ENCODE measurements at regions not wholly inside any gene's neighbourhood (a gene's known extent, or its start where the extent isn't known, plus 50 kb on each side); places are given as distances from the start of the nearest gene placed in this dataset.

GRCh38 chr1:68570871-68571270, 74.0 kb upstream of the DEPDC1 start:
- no peaks in the 10 kb centered on the region for H3K4me1 ChIP-seq (ENCODE audit: insufficient read depth, low read length, severe bottlenecking)
- H3K27ac ChIP-seq (ENCODE audit: low read depth, low read length, poor library complexity, severe bottlenecking) = no peak overlapping the region
- no peaks in the 10 kb centered on the region for H3K27me3 ChIP-seq (ENCODE audit: insufficient read depth, low read length)
- no peak for TF ChIP-seq EZH2 (IDR thresholded peaks at IDR 0.05; ENCODE audit: borderline replicate concordance, low read length)
- TF ChIP-seq CTCF (IDR thresholded peaks at IDR 0.05; ENCODE audit: low read length) = no peak
- no peaks in the 10 kb centered on the region for H3K9me2 ChIP-seq (ENCODE audit: low read depth, low read length)
- H3K9me3 ChIP-seq (ENCODE audit: low read length) = no peaks in the 10 kb centered on the region
- no peak overlapping the region for H3K4me3 ChIP-seq (ENCODE audit: low read depth, low read length, poor library complexity, severe bottlenecking)
- no peaks in the 10 kb centered on the region for H4K20me1 ChIP-seq (ENCODE audit: insufficient read depth, low read length)
- H3F3A ChIP-seq (ENCODE audit: insufficient read depth, low read length) = no peaks in the 10 kb centered on the region
- no peak overlapping the region for H2AFZ ChIP-seq (ENCODE audit: low read length)
- H3K4me2 ChIP-seq (ENCODE audit: low read length) = no peak overlapping the region
- no peaks in the 10 kb centered on the region for H3K79me2 ChIP-seq (ENCODE audit: insufficient read depth, low read length)
- H3K9ac ChIP-seq (ENCODE audit: low read length) = no peak overlapping the region
- H3K36me3 ChIP-seq (ENCODE audit: insufficient read depth, low read length) = no peaks in the 10 kb centered on the region

GRCh38 chr1:68571454-68572235, 74.8 kb upstream of the DEPDC1 start:
- TF ChIP-seq CTCF (IDR thresholded peaks at IDR 0.05; ENCODE audit: low read length) (no peak), EZH2 (IDR thresholded peaks at IDR 0.05; ENCODE audit: borderline replicate concordance, low read length) (no peak)
- H3K27ac ChIP-seq (ENCODE audit: low read depth, low read length, poor library complexity, severe bottlenecking) = no peak overlapping the region
- no peak overlapping the region for H3K4me2 ChIP-seq (ENCODE audit: low read length)
- no peaks in the 10 kb centered on the region for H3F3A ChIP-seq (ENCODE audit: insufficient read depth, low read length)
- no peaks in the 10 kb centered on the region for H3K27me3 ChIP-seq (ENCODE audit: insufficient read depth, low read length)
- H3K79me2 ChIP-seq (ENCODE audit: insufficient read depth, low read length) = no peaks in the 10 kb centered on the region
- no peaks in the 10 kb centered on the region for H3K36me3 ChIP-seq (ENCODE audit: insufficient read depth, low read length)
- H3K4me3 ChIP-seq (ENCODE audit: low read depth, low read length, poor library complexity, severe bottlenecking) = no peak overlapping the region
- no peak overlapping the region for H3K9ac ChIP-seq (ENCODE audit: low read length)
- H3K9me2 ChIP-seq (ENCODE audit: low read depth, low read length) = no peaks in the 10 kb centered on the region
- H3K9me3 ChIP-seq (ENCODE audit: low read length) = no peaks in the 10 kb centered on the region
- H3K4me1 ChIP-seq (ENCODE audit: insufficient read depth, low read length, severe bottlenecking) = no peaks in the 10 kb centered on the region
- H4K20me1 ChIP-seq (ENCODE audit: insufficient read depth, low read length) = no peaks in the 10 kb centered on the region
- H2AFZ ChIP-seq (ENCODE audit: low read length) = no peak overlapping the region

- no peaks in the 10 kb centered on the region for H4K20me1 ChIP-seq (ENCODE audit: insufficient read depth, low read length)
- H3K36me3 ChIP-seq (ENCODE audit: insufficient read depth, low read length) = no peaks in the 10 kb centered on the region
- TF ChIP-seq CTCF (IDR thresholded peaks at IDR 0.05; ENCODE audit: low read length) = no peak
- no peak for TF ChIP-seq EZH2 (IDR thresholded peaks at IDR 0.05; ENCODE audit: borderline replicate concordance, low read length)
- H2AFZ ChIP-seq (ENCODE audit: low read length) = no peak overlapping the region
- H3K27me3 ChIP-seq (ENCODE audit: insufficient read depth, low read length) = no peaks in the 10 kb centered on the region
- H3K9me2 ChIP-seq (ENCODE audit: low read depth, low read length) = no peaks in the 10 kb centered on the region
- H3K9ac ChIP-seq (ENCODE audit: low read length) = no peak overlapping the region
- no peak overlapping the region for H3K4me3 ChIP-seq (ENCODE audit: low read depth, low read length, poor library complexity, severe bottlenecking)
- no peak overlapping the region for H3K4me2 ChIP-seq (ENCODE audit: low read length)
- no peaks in the 10 kb centered on the region for H3F3A ChIP-seq (ENCODE audit: insufficient read depth, low read length)
- H3K79me2 ChIP-seq (ENCODE audit: insufficient read depth, low read length) = no peaks in the 10 kb centered on the region
- H3K27ac ChIP-seq (ENCODE audit: low read depth, low read length, poor library complexity, severe bottlenecking) = no peak overlapping the region
- no peaks in the 10 kb centered on the region for H3K4me1 ChIP-seq (ENCODE audit: insufficient read depth, low read length, severe bottlenecking)
- no peaks in the 10 kb centered on the region for H3K9me3 ChIP-seq (ENCODE audit: low read length)
Observed at GRCh38 chr1:68585351-68585750, 88.5 kb upstream of the DEPDC1 start.
